HEK293 (cell line): ENCODE measurements at regions not wholly inside any gene's neighbourhood (a gene's known extent, or its start where the extent isn't known, plus 50 kb on each side); places are given as distances from the start of the nearest gene placed in this dataset.

Experiments
- CTCF ChIA-PET: fragments of 350-600 bp; formaldehyde crosslinking; extraction: SDS; loops from one replicate; lab custom pipeline; 2021; ENCODE audit warnings: antibody characterized with exemption; lab: Yijun Ruan, JAX
- POLR2A ChIA-PET: fragments of 300-600 bp; formaldehyde crosslinking; extraction: SDS; loops from one replicate; lab custom pipeline; 2020; ENCODE audit warnings: antibody characterized with exemption, inconsistent platforms; lab: Yijun Ruan, JAX
- H3K27ac ChIP-seq: fragments of 200-500 bp; sonication (Bioruptor generic); 2 replicates; pipeline ENCODE4 v1.5.1; 2014; ENCODE audit warnings: low read depth, low read length, control low read depth, inconsistent platforms; ENCODE audit errors: extremely low read depth
- H3K36me3 ChIP-seq, 2 experiments: fragments of 200-500 bp in 1 of 2; sonication (Bioruptor generic) in 1 of 2; 1 replicate in 1 of 2; 2 replicates in 1 of 2; pipeline ENCODE4 v1.5.1; 2014 to 2017; ENCODE audit warnings: inconsistent platforms in 2 of 2, low read length in 2 of 2; ENCODE audit not compliant: control insufficient read depth in 2 of 2, insufficient read depth in 1 of 2
- H3K4me1 ChIP-seq: fragments of 200-500 bp; sonication (Bioruptor generic); 2 replicates; pipeline ENCODE4 v1.5.1; 2014; ENCODE audit warnings: mild to moderate bottlenecking, low read length, inconsistent platforms; ENCODE audit not compliant: control insufficient read depth, insufficient read depth
- H3K4me3 ChIP-seq: 2 replicates; pipeline ENCODE4 v1.5.1; 2011; ENCODE audit warnings: low read depth, mild to moderate bottlenecking, control low read depth, low read length, moderate library complexity
- H3K9me3 ChIP-seq: fragments of 200-500 bp; sonication (Bioruptor generic); 2 replicates; pipeline ENCODE4 v1.5.1; 2014; ENCODE audit warnings: low read depth, low read length, inconsistent platforms; ENCODE audit not compliant: control insufficient read depth, insufficient read depth
- ELK4 ChIP-seq: IDR thresholded peaks from 2 replicates; pipeline ENCODE4 v1.6.1; 2011; ENCODE audit warnings: mild to moderate bottlenecking, low read depth, low read length, borderline replicate concordance
- GLI2 ChIP-seq: fragments of 450-650 bp; formaldehyde crosslinking; IDR thresholded peaks from 2 replicates; pipeline ENCODE4; 2017; ENCODE audit warnings: missing biosample characterization, missing genetic modification characterization, low read depth, borderline replicate concordance
- KLF10 ChIP-seq: fragments of 450-650 bp; IDR thresholded peaks from 2 replicates; pipeline ENCODE4 v1.5.1; 2018; ENCODE audit warnings: missing biosample characterization, mild to moderate bottlenecking, missing genetic modification characterization
- KLF8 ChIP-seq: fragments of 450-650 bp; formaldehyde crosslinking; IDR thresholded peaks from 2 replicates; pipeline ENCODE4 v1.5.1; 2016; ENCODE audit warnings: missing biosample characterization, missing genetic modification characterization
- MEIS1 ChIP-seq: sonication (generic); formaldehyde crosslinking; IDR thresholded peaks from 2 replicates; pipeline ENCODE4 v1.8.1; 2022; ENCODE audit warnings: missing genetic modification reagents, mild to moderate bottlenecking, borderline replicate concordance
- PRDM1 ChIP-seq: fragments of 450-650 bp; formaldehyde crosslinking; IDR thresholded peaks from 2 replicates; pipeline ENCODE4; 2016; ENCODE audit warnings: missing biosample characterization, missing genetic modification characterization
- REST ChIP-seq: fragments of 450-650 bp; formaldehyde crosslinking; IDR thresholded peaks from 2 replicates; pipeline ENCODE4 v1.5.1; 2016; ENCODE audit warnings: missing biosample characterization, missing genetic modification characterization
- SCRT2 ChIP-seq: fragments of 450-650 bp; formaldehyde crosslinking; IDR thresholded peaks from 2 replicates; pipeline ENCODE4 v1.5.1; 2016; ENCODE audit warnings: missing biosample characterization, missing genetic modification characterization
- TCF7L2 ChIP-seq: IDR thresholded peaks from 2 replicates; pipeline ENCODE4 v1.6.1; 2011; ENCODE audit warnings: low read depth, mild to moderate bottlenecking, inconsistent platforms, low read length, moderate library complexity, borderline replicate concordance
- ZBTB48 ChIP-seq: fragments of 450-650 bp; formaldehyde crosslinking; IDR thresholded peaks from 2 replicates; pipeline ENCODE4 v1.5.1; 2016; ENCODE audit warnings: missing biosample characterization, missing genetic modification characterization
- ZBTB6 ChIP-seq: fragments of 450-650 bp; formaldehyde crosslinking; IDR thresholded peaks from 2 replicates; pipeline ENCODE4 v1.5.1; 2017; ENCODE audit warnings: missing biosample characterization, missing genetic modification characterization
- ZBTB7A ChIP-seq: fragments of 450-650 bp; formaldehyde crosslinking; IDR thresholded peaks from 2 replicates; pipeline ENCODE4 v1.5.1; 2016; ENCODE audit warnings: low read depth, missing biosample characterization, missing genetic modification characterization
- ZNF175 ChIP-seq: fragments of 450-650 bp; formaldehyde crosslinking; IDR thresholded peaks from 2 replicates; pipeline ENCODE4 v1.5.1; 2016; ENCODE audit warnings: missing biosample characterization, missing genetic modification characterization
- ZNF2 ChIP-seq: fragments of 450-650 bp; formaldehyde crosslinking; IDR thresholded peaks from 2 replicates; pipeline ENCODE4 v1.5.1; 2016; ENCODE audit warnings: missing biosample characterization, missing genetic modification characterization
- ZNF350 ChIP-seq: fragments of 450-650 bp; formaldehyde crosslinking; IDR thresholded peaks from 2 replicates; pipeline ENCODE4 v1.5.0; 2017; ENCODE audit warnings: missing biosample characterization, mild to moderate bottlenecking, missing genetic modification characterization
- ZNF366 ChIP-seq: fragments of 450-650 bp; formaldehyde crosslinking; conservative IDR thresholded peaks from 2 replicates; pipeline ENCODE4 v1.5.1; 2016; ENCODE audit warnings: missing biosample characterization, missing genetic modification characterization
- ZNF624 ChIP-seq: fragments of 450-650 bp; formaldehyde crosslinking; IDR thresholded peaks from 2 replicates; pipeline ENCODE4 v1.5.1; 2017; ENCODE audit warnings: missing biosample characterization, missing genetic modification characterization
- ZNF776 ChIP-seq: fragments of 450-650 bp; formaldehyde crosslinking; IDR thresholded peaks from 2 replicates; pipeline ENCODE4 v1.5.0; 2017; ENCODE audit warnings: missing biosample characterization, missing genetic modification characterization, borderline replicate concordance
- ZNF830 ChIP-seq: fragments of 450-650 bp; IDR thresholded peaks from 2 replicates; pipeline ENCODE4 v1.5.0; 2018; ENCODE audit warnings: missing biosample characterization, missing genetic modification characterization, low read depth, mild to moderate bottlenecking, moderate library complexity
- ZNF837 ChIP-seq: fragments of 450-650 bp; formaldehyde crosslinking; IDR thresholded peaks from 2 replicates; pipeline ENCODE4 v1.5.1; 2016; ENCODE audit warnings: missing biosample characterization, missing genetic modification characterization
- ZSCAN30 ChIP-seq: fragments of 450-650 bp; IDR thresholded peaks from 2 replicates; pipeline ENCODE4 v1.5.1; 2018; ENCODE audit warnings: missing biosample characterization, mild to moderate bottlenecking, missing genetic modification characterization, moderate library complexity
- TF ChIP-seq, protein P1 (sequence below): fragments of 450-650 bp; formaldehyde crosslinking; IDR thresholded peaks from 2 replicates; pipeline ENCODE4 v1.5.1; 2017; ENCODE audit warnings: missing biosample characterization, mild to moderate bottlenecking, missing genetic modification characterization, moderate library complexity

DNA sequence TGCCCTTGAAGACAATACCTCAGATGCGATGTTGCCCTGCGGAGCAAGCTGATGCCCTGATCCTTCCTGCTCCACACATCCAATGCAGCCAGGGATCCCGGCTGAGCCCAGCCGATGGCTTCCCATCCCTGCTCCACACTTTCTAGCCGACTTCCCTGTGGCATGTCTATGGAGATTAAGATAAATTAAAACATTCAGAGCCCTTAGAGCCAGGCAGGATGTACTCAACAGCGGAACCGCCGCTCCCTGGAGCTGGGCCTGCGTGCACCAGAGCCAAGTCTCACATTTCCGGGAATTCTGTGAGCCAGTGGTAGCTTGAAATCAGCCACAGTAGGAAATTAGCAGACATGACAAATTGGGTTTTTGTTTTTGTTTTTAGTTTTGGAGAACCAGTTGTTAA is 620.6 kb downstream of the GALR1 start (continued):
- no peak for TF ChIP-seq ZNF350 (tag by site-specific recombination)
- no peak for TF ChIP-seq ZNF366 (tag by site-specific recombination)
- no peak for TF ChIP-seq MEIS1
- no peak for TF ChIP-seq ZNF776 (tag by site-specific recombination)
- no peak for TF ChIP-seq ELK4
- no peak for TF ChIP-seq ZNF624 (tag by site-specific recombination)
- TF ChIP-seq ZNF2 (tag by site-specific recombination), result no peak
- no peak for TF ChIP-seq ZNF837 (tag by site-specific recombination)
- TF ChIP-seq, protein P1, sequence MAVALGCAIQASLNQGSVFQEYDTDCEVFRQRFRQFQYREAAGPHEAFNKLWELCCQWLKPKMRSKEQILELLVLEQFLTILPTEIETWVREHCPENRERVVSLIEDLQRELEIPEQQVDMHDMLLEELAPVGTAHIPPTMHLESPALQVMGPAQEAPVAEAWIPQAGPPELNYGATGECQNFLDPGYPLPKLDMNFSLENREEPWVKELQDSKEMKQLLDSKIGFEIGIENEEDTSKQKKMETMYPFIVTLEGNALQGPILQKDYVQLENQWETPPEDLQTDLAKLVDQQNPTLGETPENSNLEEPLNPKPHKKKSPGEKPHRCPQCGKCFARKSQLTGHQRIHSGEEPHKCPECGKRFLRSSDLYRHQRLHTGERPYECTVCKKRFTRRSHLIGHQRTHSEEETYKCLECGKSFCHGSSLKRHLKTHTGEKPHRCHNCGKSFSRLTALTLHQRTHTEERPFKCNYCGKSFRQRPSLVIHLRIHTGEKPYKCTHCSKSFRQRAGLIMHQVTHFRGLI (tag by site-specific recombination), result no peak
- TF ChIP-seq ZBTB6 (tag by site-specific recombination), result no peak
- no peak for TF ChIP-seq REST
- TF ChIP-seq TCF7L2, result no peak

GRCh38 chr18:77870894-77871293 is 621.2 kb downstream of the GALR1 start:
- no peaks in the 10 kb centered on the region for H3K4me1 ChIP-seq
- no peaks in the 10 kb centered on the region for H3K36me3 ChIP-seq
- no peak overlapping the region for H3K27ac ChIP-seq
- no peak overlapping the region for H3K4me3 ChIP-seq
- CTCF ChIA-PET, result interaction anchor here (1.3 kb wide), 1 partner anchor 203 kb away, joined by 5 read pairs; no protein-coding TSS in a partner anchor
- POLR2A ChIA-PET, result interaction anchor here (0.5 kb wide), 1 partner anchor 1036 kb away, joined by 4 read pairs; no protein-coding TSS in a partner anchor
- no peaks in the 10 kb centered on the region for H3K9me3 ChIP-seq
- no peak for TF ChIP-seq ZNF2 (tag by site-specific recombination)
- TF ChIP-seq SCRT2 (tag by site-specific recombination), result no peak
- TF ChIP-seq KLF8 (tag by site-specific recombination), result no peak
- TF ChIP-seq ZBTB48 (tag by site-specific recombination), result no peak
- TF ChIP-seq ZBTB7A (tag by site-specific recombination), result no peak
- TF ChIP-seq ZNF830 (tag by site-specific recombination), result no peak
- TF ChIP-seq GLI2 (tag by site-specific recombination), result no peak
- TF ChIP-seq ZSCAN30 (tag by site-specific recombination), result no peak
- TF ChIP-seq ZNF175 (tag by site-specific recombination), result no peak
- no peak for TF ChIP-seq PRDM1 (tag by site-specific recombination)
- no peak for TF ChIP-seq KLF10 (tag by site-specific recombination)
